ENCODE measurements at regions not wholly inside any gene's neighbourhood (a gene's known extent, or its start where the extent isn't known, plus 50 kb on each side); places are given as distances from the start of the nearest gene placed in this dataset.
"Not testable (repeated sequence)": the region's sequence is repeated elsewhere in the genome, so short reads cannot be mapped to it uniquely, and the experiment has no call there.

- Histone ChIP-seq H3K9me3 (ENCODE audit: severe bottlenecking) (no peaks in the 10 kb centered on the region), H3K4me1 (ENCODE audit: insufficient read depth, poor library complexity, severe bottlenecking) (no peaks in the 10 kb centered on the region), H3K27ac (ENCODE audit: poor library complexity, severe bottlenecking) (no peak overlapping the region), H3K27me3 (ENCODE audit: insufficient read depth, poor library complexity, severe bottlenecking) (no peaks in the 10 kb centered on the region), H3K4me3 (ENCODE audit: severe bottlenecking) (no peak overlapping the region), H3K36me3 (ENCODE audit: low read depth) (no peaks in the 10 kb centered on the region)
- DNase-seq (ENCODE audit: low spot score) (no peak), ATAC-seq (ENCODE audit: low read depth) (no peak)
- TF ChIP-seq CTCF (IDR thresholded peaks at IDR 0.05; ENCODE audit: poor library complexity, severe bottlenecking): no peak
These were observed 1203.0 kb downstream of the AACS start for GRCh38 chr12:126268222-126268621.

- H3K4me1 ChIP-seq (ENCODE audit: insufficient read depth, poor library complexity, severe bottlenecking): no peaks in the 10 kb centered on the region
- H3K36me3 ChIP-seq (ENCODE audit: low read depth): no peaks in the 10 kb centered on the region
- no peak overlapping the region for H3K4me3 ChIP-seq (ENCODE audit: severe bottlenecking)
- TF ChIP-seq CTCF (IDR thresholded peaks at IDR 0.05; ENCODE audit: poor library complexity, severe bottlenecking): no peak
- H3K27me3 ChIP-seq (ENCODE audit: insufficient read depth, poor library complexity, severe bottlenecking): no peaks in the 10 kb centered on the region
- H3K27ac ChIP-seq (ENCODE audit: poor library complexity, severe bottlenecking): no peak overlapping the region
- H3K9me3 ChIP-seq (ENCODE audit: severe bottlenecking): no peaks in the 10 kb centered on the region
- no peak for DNase-seq (ENCODE audit: low spot score)
- no peak for ATAC-seq (ENCODE audit: low read depth)
These were observed 1205.9 kb downstream of the AACS start for GRCh38 chr12:126271159-126271558.

- H3K27ac ChIP-seq (ENCODE audit: poor library complexity, severe bottlenecking): no peak overlapping the region
- no peak overlapping the region for H3K4me3 ChIP-seq (ENCODE audit: severe bottlenecking)
- H3K36me3 ChIP-seq (ENCODE audit: low read depth): no peaks in the 10 kb centered on the region
- no peaks in the 10 kb centered on the region for H3K27me3 ChIP-seq (ENCODE audit: insufficient read depth, poor library complexity, severe bottlenecking)
- no peaks in the 10 kb centered on the region for H3K4me1 ChIP-seq (ENCODE audit: insufficient read depth, poor library complexity, severe bottlenecking)
- H3K9me3 ChIP-seq (ENCODE audit: severe bottlenecking): no peaks in the 10 kb centered on the region
- ATAC-seq (ENCODE audit: low read depth) (no peak), DNase-seq (ENCODE audit: low spot score) (no peak)
- no peak for TF ChIP-seq CTCF (IDR thresholded peaks at IDR 0.05; ENCODE audit: poor library complexity, severe bottlenecking)
These were observed 1217.5 kb downstream of the AACS start for GRCh38 chr12:126282691-126283090.

GRCh38 chr12:126286203-126286602 lies 1221.0 kb downstream of the AACS start:
- no peak for TF ChIP-seq CTCF (IDR thresholded peaks at IDR 0.05; ENCODE audit: poor library complexity, severe bottlenecking)
- no peaks in the 10 kb centered on the region for H3K36me3 ChIP-seq (ENCODE audit: low read depth)
- H3K27ac ChIP-seq (ENCODE audit: poor library complexity, severe bottlenecking): no peak overlapping the region
- H3K4me3 ChIP-seq (ENCODE audit: severe bottlenecking): no peak overlapping the region
- H3K4me1 ChIP-seq (ENCODE audit: insufficient read depth, poor library complexity, severe bottlenecking): no peaks in the 10 kb centered on the region
- H3K9me3 ChIP-seq (ENCODE audit: severe bottlenecking): no peaks in the 10 kb centered on the region
- DNase-seq (ENCODE audit: low spot score) (no peak), ATAC-seq (ENCODE audit: low read depth) (no peak)
- no peaks in the 10 kb centered on the region for H3K27me3 ChIP-seq (ENCODE audit: insufficient read depth, poor library complexity, severe bottlenecking)

DNA sequence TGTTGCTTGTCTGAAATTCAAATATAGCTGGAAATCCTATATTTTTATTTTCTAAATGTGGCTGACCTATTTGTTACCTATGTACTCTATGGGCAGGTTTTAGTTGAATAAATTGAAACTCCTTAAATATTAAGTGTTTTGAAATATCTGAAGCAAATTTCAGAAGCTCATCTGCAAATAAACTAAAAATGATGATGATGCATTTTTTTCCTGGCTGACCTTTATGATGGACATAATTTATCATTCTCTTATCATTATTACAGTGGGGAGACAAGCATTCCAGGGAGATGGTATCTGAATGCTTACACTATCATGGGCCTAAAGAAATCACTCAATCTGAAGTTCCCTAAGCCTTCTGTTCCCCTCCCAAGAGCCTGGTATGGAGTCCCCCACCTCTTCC lies 1225.2 kb downstream of the AACS start:
- TF ChIP-seq CTCF (IDR thresholded peaks at IDR 0.05; ENCODE audit: poor library complexity, severe bottlenecking): no peak
- no peaks in the 10 kb centered on the region for H3K9me3 ChIP-seq (ENCODE audit: severe bottlenecking)
- H3K36me3 ChIP-seq (ENCODE audit: low read depth): no peaks in the 10 kb centered on the region
- H3K4me1 ChIP-seq (ENCODE audit: insufficient read depth, poor library complexity, severe bottlenecking): no peaks in the 10 kb centered on the region
- H3K27me3 ChIP-seq (ENCODE audit: insufficient read depth, poor library complexity, severe bottlenecking): no peaks in the 10 kb centered on the region
- ATAC-seq (ENCODE audit: low read depth) (no peak), DNase-seq (ENCODE audit: low spot score) (no peak)
- H3K27ac ChIP-seq (ENCODE audit: poor library complexity, severe bottlenecking): no peak overlapping the region
- no peak overlapping the region for H3K4me3 ChIP-seq (ENCODE audit: severe bottlenecking)

- H3K9me3 ChIP-seq (ENCODE audit: severe bottlenecking): not testable (repeated sequence)
These were observed 1226.8 kb downstream of the AACS start for GRCh38 chr12:126291987-126292386.

More at GRCh38 chr12:126291987-126292386, 1226.8 kb downstream of the AACS start:
- not testable (repeated sequence) for H3K27ac ChIP-seq (ENCODE audit: poor library complexity, severe bottlenecking); H3K4me3 ChIP-seq (ENCODE audit: severe bottlenecking); ATAC-seq (ENCODE audit: low read depth); H3K27me3 ChIP-seq (ENCODE audit: insufficient read depth, poor library complexity, severe bottlenecking); H3K36me3 ChIP-seq (ENCODE audit: low read depth); H3K4me1 ChIP-seq (ENCODE audit: insufficient read depth, poor library complexity, severe bottlenecking); DNase-seq (ENCODE audit: low spot score)
